Esophagus squamous epithelium (tissue), 5 donors: ENCODE measurements at regions not wholly inside any gene's neighbourhood (a gene's known extent, or its start where the extent isn't known, plus 50 kb on each side); places are given as distances from the start of the nearest gene placed in this dataset.

Experiments used
- DNase-seq: peaks from one replicate; lab custom pipeline; 2025; lab: John Stamatoyannopoulos, UW
- H3K27ac ChIP-seq, 4 donors: fragments of 200-600 bp; sonication (generic); one replicate each; pipeline ENCODE4 v1.5.1; 2016 to 2019; ENCODE audit warnings: mild to moderate bottlenecking in 1 of 4
- H3K27me3 ChIP-seq, 4 donors: fragments of 200-600 bp; sonication (generic); 1 replicate in 3 of 4; 2 replicates in 1 of 4; pipeline versions ENCODE4 v1.5.1 to v1.6.0; 2017 to 2021; ENCODE audit warnings: antibody characterized with exemption in 1 of 4
- H3K36me3 ChIP-seq, 3 donors: fragments of 200-600 bp; sonication (generic); one replicate each; pipeline ENCODE4 v1.5.1; 2016 to 2019
- H3K4me1 ChIP-seq, 3 donors: fragments of 200-600 bp; sonication (generic); one replicate each; pipeline ENCODE4 v1.5.1; 2017 to 2019
- H3K4me3 ChIP-seq, 4 donors: fragments of 200-600 bp; sonication (generic); 1 replicate in 3 of 4; 2 replicates in 1 of 4; pipeline ENCODE4 v1.5.1; 2016 to 2019; ENCODE audit warnings: mild to moderate bottlenecking in 2 of 4, moderate library complexity in 1 of 4
- H3K9me3 ChIP-seq, 3 donors: fragments of 200-600 bp; sonication (generic); one replicate each; pipeline ENCODE4 v1.5.1; 2016 to 2019
- POLR2A ChIP-seq, 4 donors: fragments of 450-650 bp; IDR thresholded peaks; one replicate each; pipeline ENCODE4 v1.6.1; 2017; ENCODE audit warnings: antibody characterized with exemption in 4 of 4, mild to moderate bottlenecking in 4 of 4, moderate library complexity in 3 of 4
- WGBS, 2 donors: methylation state at CpG; one replicate each; pipeline ENCODE4 v1.1.5; 2018; 5-methylcytosine and 5-hydroxymethylcytosine counted together
- intact Hi-C: fragments of 100-400 bp; cut with DNase I; formaldehyde crosslinking; loops from one replicate; pipeline ENCODE4 v1.15.0; 2022
- TF ChIP-seq, protein P1 (sequence below), 6 experiments: fragments of 450-650 bp in 4 of 6; fragments of 200-600 bp in 2 of 6; sonication (generic) in 2 of 6; IDR thresholded peaks; one replicate each; pipeline ENCODE4 v1.5.1; 2016 to 2019; ENCODE audit warnings: antibody characterized with exemption in 6 of 6, mild to moderate bottlenecking in 4 of 6, moderate library complexity in 4 of 6
- donor health status: DM: yes; HTN: yes; CAD: no.

DNA sequence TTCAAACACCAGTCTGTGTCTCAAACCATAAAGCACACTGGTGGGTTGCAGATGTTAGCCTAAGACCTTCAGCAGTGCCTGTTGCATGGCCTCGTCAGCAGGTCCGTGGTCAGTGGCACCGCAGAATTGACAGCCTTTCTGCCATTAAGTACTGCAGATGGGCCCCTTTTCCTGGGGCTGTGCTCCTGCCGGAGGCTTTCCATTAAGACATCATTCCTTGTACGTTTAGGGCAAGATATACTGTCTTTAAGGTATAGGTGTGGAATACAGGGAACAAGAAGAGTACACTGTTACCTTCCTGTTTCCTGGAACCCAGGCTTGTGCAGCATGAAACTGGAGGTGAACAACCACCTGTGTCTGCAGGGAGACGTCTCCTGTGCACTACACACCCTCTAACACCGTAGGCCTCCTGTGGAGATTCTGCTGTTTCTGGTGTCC is 67.9 kb upstream of the WDR1 start:
- no peak overlapping the region for H3K4me3 ChIP-seq
- no peaks in the 10 kb centered on the region for H3K27me3 ChIP-seq
- H3K9me3 ChIP-seq, result no peaks in the 10 kb centered on the region
- WGBS, 2 donors, result 70 to 77% methylated on average over 5 to 7 of the region's 7 CpGs
- intact Hi-C loops, result no loop called here
- no peaks in the 10 kb centered on the region for H3K36me3 ChIP-seq
- no peak for DNase-seq
- no peaks in the 10 kb centered on the region for H3K4me1 ChIP-seq
- TF ChIP-seq, protein P1, sequence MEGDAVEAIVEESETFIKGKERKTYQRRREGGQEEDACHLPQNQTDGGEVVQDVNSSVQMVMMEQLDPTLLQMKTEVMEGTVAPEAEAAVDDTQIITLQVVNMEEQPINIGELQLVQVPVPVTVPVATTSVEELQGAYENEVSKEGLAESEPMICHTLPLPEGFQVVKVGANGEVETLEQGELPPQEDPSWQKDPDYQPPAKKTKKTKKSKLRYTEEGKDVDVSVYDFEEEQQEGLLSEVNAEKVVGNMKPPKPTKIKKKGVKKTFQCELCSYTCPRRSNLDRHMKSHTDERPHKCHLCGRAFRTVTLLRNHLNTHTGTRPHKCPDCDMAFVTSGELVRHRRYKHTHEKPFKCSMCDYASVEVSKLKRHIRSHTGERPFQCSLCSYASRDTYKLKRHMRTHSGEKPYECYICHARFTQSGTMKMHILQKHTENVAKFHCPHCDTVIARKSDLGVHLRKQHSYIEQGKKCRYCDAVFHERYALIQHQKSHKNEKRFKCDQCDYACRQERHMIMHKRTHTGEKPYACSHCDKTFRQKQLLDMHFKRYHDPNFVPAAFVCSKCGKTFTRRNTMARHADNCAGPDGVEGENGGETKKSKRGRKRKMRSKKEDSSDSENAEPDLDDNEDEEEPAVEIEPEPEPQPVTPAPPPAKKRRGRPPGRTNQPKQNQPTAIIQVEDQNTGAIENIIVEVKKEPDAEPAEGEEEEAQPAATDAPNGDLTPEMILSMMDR (IDR thresholded peaks at IDR 0.05), result no peak
- no peak for TF ChIP-seq POLR2A (IDR thresholded peaks at IDR 0.05)
- no peak overlapping the region for H3K27ac ChIP-seq

DNA sequence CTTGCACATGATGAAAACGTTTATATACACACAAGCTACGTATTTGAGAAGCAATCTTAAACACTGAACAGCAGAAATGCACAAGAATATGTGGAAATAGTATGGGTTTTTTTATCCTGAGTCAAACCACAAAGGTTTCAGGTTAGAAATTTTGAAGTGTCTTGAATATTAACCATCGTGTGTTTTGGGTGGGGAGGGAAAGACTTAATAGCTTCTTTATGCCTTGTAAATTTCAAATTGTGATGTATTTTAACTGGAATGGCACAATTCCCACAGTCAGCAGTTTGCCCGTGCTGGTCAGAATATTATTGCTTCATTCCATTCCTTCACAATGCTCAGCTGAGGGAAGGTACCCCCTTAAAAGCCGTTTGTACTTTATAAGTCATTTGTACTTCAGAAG is 67.4 kb upstream of the WDR1 start:
- Histone ChIP-seq H3K9me3 (no peaks in the 10 kb centered on the region), H3K27me3 (no peaks in the 10 kb centered on the region), H3K4me3 (no peak overlapping the region), H3K4me1 (no peaks in the 10 kb centered on the region), H3K36me3 (no peaks in the 10 kb centered on the region), H3K27ac (no peak overlapping the region)
- no peak for TF ChIP-seq POLR2A (IDR thresholded peaks at IDR 0.05)
- TF ChIP-seq, protein P1 (IDR thresholded peaks at IDR 0.05), result no peak
- 42 to 45% methylated on average over 5 of the region's 5 CpGs for WGBS, 2 donors
- intact Hi-C loops, result no loop called here
- DNase-seq, result no peak

- intact Hi-C loops, result no loop called here
- H3K4me1 ChIP-seq, result no peaks in the 10 kb centered on the region
- no peak overlapping the region for H3K27ac ChIP-seq
- DNase-seq, result no peak
- H3K9me3 ChIP-seq, result no peaks in the 10 kb centered on the region
- H3K36me3 ChIP-seq, result no peaks in the 10 kb centered on the region
- TF ChIP-seq, protein P1 (IDR thresholded peaks at IDR 0.05), result no peak
- TF ChIP-seq POLR2A (IDR thresholded peaks at IDR 0.05), result no peak
- WGBS, 2 donors, result 50 to 67% methylated on average over 1 of the region's 1 CpG
- no peak overlapping the region for H3K4me3 ChIP-seq
- H3K27me3 ChIP-seq, result no peaks in the 10 kb centered on the region
Measured at GRCh38 chr4:10183462-10183861, 66.9 kb upstream of the WDR1 start.

GRCh38 chr4:10182446-10183424 is 66.1 kb upstream of the WDR1 start:
- TF ChIP-seq, protein P1 (IDR thresholded peaks at IDR 0.05), result no peak
- TF ChIP-seq POLR2A (IDR thresholded peaks at IDR 0.05), result no peak
- no peaks in the 10 kb centered on the region for H3K4me1 ChIP-seq
- H3K27me3 ChIP-seq, result no peaks in the 10 kb centered on the region
- intact Hi-C loops, result no loop called here
- no peak overlapping the region for H3K27ac ChIP-seq
- no peak overlapping the region for H3K4me3 ChIP-seq
- H3K36me3 ChIP-seq, result no peaks in the 10 kb centered on the region
- no peak for DNase-seq
- no peaks in the 10 kb centered on the region for H3K9me3 ChIP-seq
- WGBS, 2 donors, result 71 to 76% methylated on average over 3 to 6 of the region's 6 CpGs

- Histone ChIP-seq H3K9me3 (no peaks in the 10 kb centered on the region), H3K4me3 (no peak overlapping the region), H3K27ac (no peak overlapping the region), H3K36me3 (no peaks in the 10 kb centered on the region), H3K4me1 (no peaks in the 10 kb centered on the region), H3K27me3 (no peaks in the 10 kb centered on the region)
- WGBS, 2 donors, result 67 to 83% methylated on average over 7 to 8 of the region's 8 CpGs
- intact Hi-C loops, result no loop called here
- no peak for DNase-seq
- TF ChIP-seq, protein P1 (IDR thresholded peaks at IDR 0.05), result no peak
- no peak for TF ChIP-seq POLR2A (IDR thresholded peaks at IDR 0.05)
Measured at GRCh38 chr4:10181745-10182445, 65.3 kb upstream of the WDR1 start.
